ENCODE measurements at regions not wholly inside any gene's neighbourhood (a gene's known extent, or its start where the extent isn't known, plus 50 kb on each side); places are given as distances from the start of the nearest gene placed in this dataset.
A peak's percentile ranks its signal among the peaks of the same experiment; 100 is the strongest.

DNA sequence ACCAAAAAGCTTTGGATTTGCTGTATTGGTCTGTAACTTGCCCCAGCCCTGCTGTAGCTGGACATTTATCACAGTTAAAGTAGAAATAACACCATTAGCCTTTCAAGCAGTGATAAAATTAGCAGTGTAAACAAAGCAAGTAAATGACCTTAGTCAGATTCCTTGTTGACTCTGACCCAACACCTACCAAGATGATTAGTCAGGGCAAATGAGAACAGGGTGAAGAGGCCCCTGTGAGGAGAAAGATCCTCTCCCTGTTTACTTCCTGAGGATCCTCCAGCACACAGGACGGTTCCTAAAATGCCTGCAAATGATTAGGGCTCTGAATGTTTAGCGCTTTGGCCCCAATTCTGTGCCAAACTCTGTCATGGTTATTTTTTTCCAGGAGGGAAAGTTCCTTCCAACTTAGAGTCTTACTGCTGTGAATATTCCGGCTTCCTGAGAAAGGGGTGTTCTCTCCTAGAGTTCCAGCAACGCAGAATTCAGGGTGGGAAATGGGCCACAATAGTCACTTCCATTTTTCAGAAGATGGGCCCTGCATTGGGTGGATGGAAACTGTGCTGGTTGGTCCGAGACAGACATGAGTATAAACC lies 259.0 kb upstream of the MYOCD start:
- no peak for TF ChIP-seq CTCF (IDR thresholded peaks at IDR 0.05)
- DNase-seq (ENCODE audit: low spot score in 2 of 2) = no peak

GRCh38 chr17:12407495-12408252 lies 258.0 kb upstream of the MYOCD start:
- TF ChIP-seq CTCF (IDR thresholded peaks at IDR 0.05) = no peak
- intact Hi-C loops (cut with DNase I) = no loop called here
- Histone ChIP-seq H3K27ac (peak overlapping the region; percentile 65 to 69), H3K36me3 (no peaks in the 10 kb centered on the region), H3K4me3 (no peak overlapping the region), H3K4me1 (peaks cover 6 to 14% of the 10 kb centered on the region in 2 donors), H3K27me3 (no peaks in the 10 kb centered on the region), H3K9me3 (no peaks in the 10 kb centered on the region)
- no peak for DNase-seq (ENCODE audit: low spot score in 2 of 2)

More for the DNA sequence above, 259.0 kb upstream of the MYOCD start:
- intact Hi-C loops (cut with DNase I) = no loop called here
- H3K27ac ChIP-seq = peak overlapping the region; percentile 65 to 69
- H3K4me1 ChIP-seq = peaks cover 6 to 14% of the 10 kb centered on the region in 2 donors
- no peaks in the 10 kb centered on the region for H3K9me3 ChIP-seq
- no peaks in the 10 kb centered on the region for H3K36me3 ChIP-seq
- no peaks in the 10 kb centered on the region for H3K27me3 ChIP-seq
- no peak overlapping the region for H3K4me3 ChIP-seq

DNA sequence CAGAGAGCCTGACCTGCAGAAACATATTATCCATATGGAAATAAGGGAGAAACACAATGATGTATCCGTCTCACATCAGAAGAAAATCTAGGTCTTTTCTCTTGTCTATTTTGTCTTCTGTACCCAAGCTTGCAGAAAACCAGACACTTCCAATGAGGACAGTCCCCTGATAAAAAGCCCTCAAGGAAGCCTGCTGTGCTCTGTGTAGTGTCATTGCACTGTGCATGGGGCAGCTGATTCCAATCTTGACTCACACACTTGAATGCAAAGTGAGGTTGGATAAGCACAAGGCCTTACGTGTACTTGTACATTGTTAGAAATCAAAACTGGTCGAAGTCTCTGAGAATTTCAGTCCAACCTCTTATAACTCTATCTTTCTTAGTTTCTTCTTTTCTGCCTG lies 256.6 kb upstream of the MYOCD start:
- Histone ChIP-seq H3K4me3 (no peak overlapping the region), H3K36me3 (no peaks in the 10 kb centered on the region), H3K4me1 (peaks cover 0 to 11% of the 10 kb centered on the region in 2 donors), H3K27ac (no peak overlapping the region), H3K27me3 (no peaks in the 10 kb centered on the region), H3K9me3 (no peaks in the 10 kb centered on the region)
- no peak for TF ChIP-seq CTCF (IDR thresholded peaks at IDR 0.05)
- DNase-seq (ENCODE audit: low spot score in 2 of 2) = no peak
- intact Hi-C loops (cut with DNase I) = no loop called here

DNA sequence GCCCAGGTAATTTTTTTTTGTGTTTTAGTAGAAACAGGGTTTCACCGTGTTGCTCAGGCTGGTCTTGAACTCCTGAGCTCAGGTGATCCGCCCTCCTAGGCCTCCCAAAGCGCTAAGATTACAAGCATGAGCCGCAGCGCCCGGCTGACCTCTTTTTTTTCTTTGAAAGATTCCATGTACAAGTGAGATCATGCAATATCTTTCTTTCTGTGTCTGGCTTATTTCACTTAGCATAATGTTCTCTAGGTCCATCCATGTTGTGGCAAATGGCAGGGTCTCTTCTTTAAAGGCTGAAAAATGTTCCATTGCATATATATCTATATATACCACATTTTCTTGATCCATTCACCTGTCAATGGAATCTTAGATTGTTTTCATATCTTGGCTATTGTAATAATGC lies 255.0 kb upstream of the MYOCD start:
- H3K27me3 ChIP-seq = no peaks in the 10 kb centered on the region
- no peak overlapping the region for H3K4me3 ChIP-seq
- H3K4me1 ChIP-seq = peaks cover 0 to 16% of the 10 kb centered on the region in 2 donors
- no peaks in the 10 kb centered on the region for H3K36me3 ChIP-seq
- no peak for DNase-seq (ENCODE audit: low spot score in 2 of 2)
- intact Hi-C loops (cut with DNase I) = no loop called here
- no peak for TF ChIP-seq CTCF (IDR thresholded peaks at IDR 0.05)
- no peak overlapping the region for H3K27ac ChIP-seq
- no peaks in the 10 kb centered on the region for H3K9me3 ChIP-seq

DNA sequence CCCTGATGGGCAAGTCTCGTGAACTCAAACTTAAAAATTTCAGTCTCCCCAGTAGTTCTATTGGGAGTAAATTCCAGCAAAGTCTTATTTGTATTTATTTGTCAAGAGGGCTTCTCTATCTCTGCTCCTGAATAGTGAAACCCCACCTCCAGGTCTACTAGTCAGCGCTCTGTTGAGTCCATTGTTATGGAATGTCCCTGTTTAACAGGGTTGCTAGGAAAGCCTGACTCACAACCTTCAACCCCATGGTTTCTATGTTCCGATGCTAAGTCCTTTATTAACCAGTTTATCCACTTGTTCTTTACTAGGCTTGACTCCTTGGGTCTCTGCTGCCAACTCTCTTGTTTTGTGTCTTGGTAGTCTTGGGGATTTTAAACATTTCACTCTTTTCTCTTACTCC lies 250.7 kb upstream of the MYOCD start:
- peak overlapping the region; percentile 63 to 67 for H3K27ac ChIP-seq

More for the DNA sequence above, 250.7 kb upstream of the MYOCD start:
- peak in 1 of 2 donors; percentile 78 for DNase-seq (ENCODE audit: low spot score in 2 of 2)
- Histone ChIP-seq H3K27me3 (no peaks in the 10 kb centered on the region), H3K4me1 (peaks cover 0 to 10% of the 10 kb centered on the region in 2 donors), H3K4me3 (no peak overlapping the region), H3K9me3 (no peaks in the 10 kb centered on the region), H3K36me3 (no peaks in the 10 kb centered on the region)
- TF ChIP-seq CTCF (IDR thresholded peaks at IDR 0.05) = no peak
- intact Hi-C loops (cut with DNase I) = loop anchor here (5.0 kb wide), 3 partner anchors 47 to 133 kb away; no protein-coding TSS in a partner anchor
